ENCODE measurements at regions not wholly inside any gene's neighbourhood (a gene's known extent, or its start where the extent isn't known, plus 50 kb on each side); places are given as distances from the start of the nearest gene placed in this dataset.
"Not testable (repeated sequence)": the region's sequence is repeated elsewhere in the genome, so short reads cannot be mapped to it uniquely, and the experiment has no call there.

GRCh38 chr6:49300443-49300842, 162.6 kb downstream of the MMUT start:
- TF ChIP-seq, protein P1, sequence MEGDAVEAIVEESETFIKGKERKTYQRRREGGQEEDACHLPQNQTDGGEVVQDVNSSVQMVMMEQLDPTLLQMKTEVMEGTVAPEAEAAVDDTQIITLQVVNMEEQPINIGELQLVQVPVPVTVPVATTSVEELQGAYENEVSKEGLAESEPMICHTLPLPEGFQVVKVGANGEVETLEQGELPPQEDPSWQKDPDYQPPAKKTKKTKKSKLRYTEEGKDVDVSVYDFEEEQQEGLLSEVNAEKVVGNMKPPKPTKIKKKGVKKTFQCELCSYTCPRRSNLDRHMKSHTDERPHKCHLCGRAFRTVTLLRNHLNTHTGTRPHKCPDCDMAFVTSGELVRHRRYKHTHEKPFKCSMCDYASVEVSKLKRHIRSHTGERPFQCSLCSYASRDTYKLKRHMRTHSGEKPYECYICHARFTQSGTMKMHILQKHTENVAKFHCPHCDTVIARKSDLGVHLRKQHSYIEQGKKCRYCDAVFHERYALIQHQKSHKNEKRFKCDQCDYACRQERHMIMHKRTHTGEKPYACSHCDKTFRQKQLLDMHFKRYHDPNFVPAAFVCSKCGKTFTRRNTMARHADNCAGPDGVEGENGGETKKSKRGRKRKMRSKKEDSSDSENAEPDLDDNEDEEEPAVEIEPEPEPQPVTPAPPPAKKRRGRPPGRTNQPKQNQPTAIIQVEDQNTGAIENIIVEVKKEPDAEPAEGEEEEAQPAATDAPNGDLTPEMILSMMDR (IDR thresholded peaks at IDR 0.05; ENCODE audit: insufficient read depth, low read depth, low read length): no peak
- DNase-seq (ENCODE audit: low read depth): no peak
- H3K4me3 ChIP-seq (ENCODE audit: low read depth, low read length): no peak overlapping the region

- peak; percentile 14 for DNase-seq (ENCODE audit: low read depth)
- no peak overlapping the region for H3K4me3 ChIP-seq (ENCODE audit: low read depth, low read length)
- TF ChIP-seq, protein P1 (IDR thresholded peaks at IDR 0.05; ENCODE audit: insufficient read depth, low read depth, low read length): no peak
Measured at GRCh38 chr6:49299279-49299678, 163.8 kb downstream of the MMUT start.

DNA sequence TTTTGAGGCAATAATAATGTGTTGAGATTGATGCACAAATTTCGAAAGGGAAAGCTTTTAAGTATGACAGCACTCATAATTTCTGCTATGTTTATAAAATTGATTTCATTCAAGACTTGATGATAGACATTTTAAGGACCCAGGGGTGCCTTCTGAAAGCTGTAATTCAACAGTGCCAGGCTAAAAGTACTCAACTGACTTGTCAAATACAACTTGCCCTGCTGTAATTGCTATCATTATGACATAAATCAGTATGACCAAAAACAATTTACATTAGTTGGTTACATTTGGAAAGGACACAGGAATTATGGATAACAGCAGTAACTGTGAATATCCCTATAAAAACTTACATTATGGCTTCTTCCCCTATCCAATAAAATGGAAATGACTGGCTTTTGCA, 178.9 kb downstream of the MMUT start:
- TF ChIP-seq, protein P1 (IDR thresholded peaks at IDR 0.05; ENCODE audit: insufficient read depth, low read depth, low read length): no peak
- no peak overlapping the region for H3K4me3 ChIP-seq (ENCODE audit: low read depth, low read length)
- no peak for DNase-seq (ENCODE audit: low read depth)

DNA sequence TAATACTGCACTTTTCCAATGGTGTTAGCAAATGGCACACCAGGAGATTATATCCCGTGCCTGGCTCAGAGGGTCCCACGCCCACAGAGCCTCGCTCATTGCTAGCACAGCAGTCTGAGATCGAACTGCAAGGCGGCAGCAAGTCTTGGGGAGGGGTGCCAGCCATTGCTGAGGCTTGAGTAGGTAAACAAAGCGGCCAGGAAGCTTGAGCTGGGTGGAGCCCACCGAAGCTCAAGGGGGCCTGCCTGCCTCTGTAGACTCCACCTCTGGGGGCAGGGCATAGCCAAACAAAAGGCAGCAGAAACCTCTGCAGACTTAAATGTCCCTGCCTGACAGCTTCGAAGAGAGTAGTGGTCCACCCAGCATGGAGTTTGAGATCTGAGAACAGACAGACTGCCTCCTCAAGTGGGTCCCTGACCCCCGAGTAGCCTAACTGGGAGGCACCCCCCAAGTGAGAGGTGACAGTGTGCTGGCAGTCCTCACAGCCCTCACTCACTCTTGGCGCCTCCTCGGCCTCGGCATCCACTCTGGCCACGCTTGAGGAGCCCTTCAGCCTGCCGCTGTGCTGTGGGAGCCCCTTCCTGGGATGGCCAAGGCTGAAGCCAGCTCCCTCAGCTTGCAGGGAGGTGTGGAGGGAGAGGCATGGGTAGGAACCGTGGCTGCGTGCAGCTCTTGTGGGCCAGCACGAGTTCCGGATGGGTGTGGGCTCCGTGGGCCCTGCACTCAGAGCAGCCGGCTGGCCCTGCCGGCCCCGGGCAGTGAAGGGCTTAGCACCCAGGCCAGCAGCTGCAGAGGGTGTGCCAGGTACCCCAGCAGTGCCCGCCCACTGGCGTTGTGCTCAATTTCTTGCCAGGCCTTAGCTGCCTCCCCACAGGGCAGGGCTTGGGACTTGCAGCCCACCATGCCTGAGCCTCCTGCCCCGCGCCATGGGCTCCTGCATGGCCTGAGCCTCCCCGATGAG, 188.0 kb downstream of the MMUT start:
- H3K4me3 ChIP-seq (ENCODE audit: low read depth, low read length); DNase-seq (ENCODE audit: low read depth): not testable (repeated sequence)

GRCh38 chr6:49269190-49269589, 193.9 kb downstream of the MMUT start:
- TF ChIP-seq, protein P1 (IDR thresholded peaks at IDR 0.05; ENCODE audit: insufficient read depth, low read depth, low read length): no peak
- no peak for DNase-seq (ENCODE audit: low read depth)
- no peak overlapping the region for H3K4me3 ChIP-seq (ENCODE audit: low read depth, low read length)

DNA sequence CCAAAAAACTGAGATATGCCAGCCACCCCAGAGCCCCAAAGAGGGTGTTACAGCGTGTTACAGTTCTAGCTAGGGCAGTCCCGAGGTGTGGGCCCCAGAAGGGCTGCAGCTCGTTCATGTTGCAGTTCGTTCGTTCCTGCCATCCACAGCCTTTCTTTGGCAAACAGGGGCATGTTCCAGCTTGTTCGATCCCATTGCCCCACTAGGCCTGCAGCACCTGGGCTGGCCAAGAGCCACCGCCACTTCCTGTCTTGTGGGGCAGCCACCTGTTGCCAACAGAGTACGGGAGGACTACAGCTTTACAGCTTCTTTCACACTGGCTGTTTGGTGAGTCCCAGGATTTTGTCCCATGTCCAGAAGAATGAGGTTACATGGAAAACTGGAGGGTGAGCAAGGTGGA, 198.1 kb downstream of the MMUT start:
- TF ChIP-seq, protein P1 (IDR thresholded peaks at IDR 0.05; ENCODE audit: insufficient read depth, low read depth, low read length): no peak
- no peak for DNase-seq (ENCODE audit: low read depth)

DNA sequence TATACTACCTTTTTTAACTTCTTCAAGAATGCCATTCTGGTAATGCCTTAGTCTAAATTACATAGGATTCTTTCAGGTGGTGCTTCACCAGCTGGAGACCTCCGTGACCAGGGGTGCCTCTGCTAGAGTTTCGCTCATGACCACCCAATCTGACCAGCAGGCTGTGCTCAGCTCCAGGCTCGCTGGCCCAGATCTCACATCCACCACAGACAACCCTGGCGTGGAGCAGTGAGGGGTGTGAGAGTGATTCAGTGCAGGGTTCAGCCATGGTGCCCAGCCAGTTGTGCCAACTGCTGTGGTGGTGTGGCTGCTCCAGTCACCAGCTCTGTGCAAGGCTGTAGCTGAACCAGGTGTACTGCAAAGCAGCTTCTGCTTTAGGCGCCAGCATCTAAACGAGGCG, 198.6 kb downstream of the MMUT start:
- TF ChIP-seq, protein P1 (IDR thresholded peaks at IDR 0.05; ENCODE audit: insufficient read depth, low read depth, low read length): no peak
- no peak for DNase-seq (ENCODE audit: low read depth)
- no peak overlapping the region for H3K4me3 ChIP-seq (ENCODE audit: low read depth, low read length)

More for the DNA sequence above, 198.1 kb downstream of the MMUT start:
- no peak overlapping the region for H3K4me3 ChIP-seq (ENCODE audit: low read depth, low read length)

Measured in fibroblast of villous mesenchyme (primary cell).